H7 (cell line): ENCODE measurements at regions not wholly inside any gene's neighbourhood (a gene's known extent, or its start where the extent isn't known, plus 50 kb on each side); places are given as distances from the start of the nearest gene placed in this dataset.

Source experiments
- DNase-seq: peaks from one replicate; pipeline ENCODE4 v3.0.0; 2012
- H3K27me3 ChIP-seq: 2 replicates; pipeline ENCODE4 v1.6.0; 2011; ENCODE audit warnings: mild to moderate bottlenecking, low read length; ENCODE audit not compliant: control insufficient read depth, insufficient read depth
- H3K36me3 ChIP-seq: replicated peaks from 2 replicates; pipeline ENCODE4 v1.5.1; 2011; ENCODE audit warnings: low read length; ENCODE audit not compliant: control insufficient read depth, insufficient read depth
- H3K4me3 ChIP-seq: 2 replicates; pipeline ENCODE4 v1.5.1; 2011; ENCODE audit warnings: low read depth, mild to moderate bottlenecking, control low read depth, low read length, moderate library complexity; ENCODE audit not compliant: insufficient read depth

- no peak for DNase-seq
- Histone ChIP-seq H3K27me3 (no peaks in the 10 kb centered on the region), H3K36me3 (no peaks in the 10 kb centered on the region), H3K4me3 (no peak overlapping the region)
These were observed 189.0 kb upstream of the CDYL start for GRCh38 chr6:4587171-4587570.

GRCh38 chr6:4586469-4586859 is 189.7 kb upstream of the CDYL start:
- DNase-seq, result no peak
- Histone ChIP-seq H3K4me3 (no peak overlapping the region), H3K36me3 (no peaks in the 10 kb centered on the region), H3K27me3 (no peaks in the 10 kb centered on the region)

GRCh38 chr6:4585682-4586468 is 190.3 kb upstream of the CDYL start:
- H3K36me3 ChIP-seq, result no peaks in the 10 kb centered on the region
- no peak for DNase-seq
- no peaks in the 10 kb centered on the region for H3K27me3 ChIP-seq
- no peak overlapping the region for H3K4me3 ChIP-seq

GRCh38 chr6:4584801-4585200 is 191.4 kb upstream of the CDYL start:
- H3K36me3 ChIP-seq, result no peaks in the 10 kb centered on the region
- DNase-seq, result no peak
- no peaks in the 10 kb centered on the region for H3K27me3 ChIP-seq

GRCh38 chr6:4582506-4583417 is 193.4 kb upstream of the CDYL start:
- H3K36me3 ChIP-seq, result no peaks in the 10 kb centered on the region
- H3K27me3 ChIP-seq, result no peaks in the 10 kb centered on the region
- H3K4me3 ChIP-seq, result no peak overlapping the region
- no peak for DNase-seq

More at GRCh38 chr6:4584801-4585200, 191.4 kb upstream of the CDYL start:
- no peak overlapping the region for H3K4me3 ChIP-seq

- no peak for DNase-seq
- Histone ChIP-seq H3K36me3 (no peaks in the 10 kb centered on the region), H3K4me3 (no peak overlapping the region), H3K27me3 (no peaks in the 10 kb centered on the region)
These were observed 194.5 kb upstream of the CDYL start for GRCh38 chr6:4581468-4582385.

- Histone ChIP-seq H3K27me3 (no peaks in the 10 kb centered on the region), H3K4me3 (no peak overlapping the region), H3K36me3 (no peaks in the 10 kb centered on the region)
- DNase-seq, result no peak
These were observed 195.8 kb upstream of the CDYL start for GRCh38 chr6:4580361-4580760.

GRCh38 chr6:4577406-4577805 is 198.8 kb upstream of the CDYL start:
- Histone ChIP-seq H3K4me3 (no peak overlapping the region), H3K36me3 (no peaks in the 10 kb centered on the region), H3K27me3 (no peaks in the 10 kb centered on the region)
- DNase-seq, result no peak

GRCh38 chr6:4575714-4576113 is 200.5 kb upstream of the CDYL start:
- no peak for DNase-seq
- Histone ChIP-seq H3K27me3 (no peaks in the 10 kb centered on the region), H3K4me3 (no peak overlapping the region), H3K36me3 (no peaks in the 10 kb centered on the region)

GRCh38 chr6:4574007-4574406 is 202.2 kb upstream of the CDYL start:
- Histone ChIP-seq H3K27me3 (no peaks in the 10 kb centered on the region), H3K4me3 (no peak overlapping the region), H3K36me3 (no peaks in the 10 kb centered on the region)
- no peak for DNase-seq

- Histone ChIP-seq H3K36me3 (no peaks in the 10 kb centered on the region), H3K27me3 (no peaks in the 10 kb centered on the region), H3K4me3 (no peak overlapping the region)
- DNase-seq, result no peak
These were observed 205.2 kb upstream of the CDYL start for GRCh38 chr6:4571011-4571410.

- peaks cover 1% of the 10 kb centered on the region; the same call in 1 of the 2 replicates for H3K27me3 ChIP-seq
- no peaks in the 10 kb centered on the region for H3K36me3 ChIP-seq
- DNase-seq, result no peak
- no peak overlapping the region for H3K4me3 ChIP-seq
These were observed 208.1 kb upstream of the CDYL start for GRCh38 chr6:4568138-4568537.

GRCh38 chr6:4567141-4567540 is 209.1 kb upstream of the CDYL start:
- H3K36me3 ChIP-seq, result no peaks in the 10 kb centered on the region
- DNase-seq, result no peak
- no peak overlapping the region for H3K4me3 ChIP-seq

More at GRCh38 chr6:4567141-4567540, 209.1 kb upstream of the CDYL start:
- H3K27me3 ChIP-seq, result peaks cover 1% of the 10 kb centered on the region; the same call in 1 of the 2 replicates
